LNCaP clone FGC (cell line): ENCODE measurements at regions not wholly inside any gene's neighbourhood (a gene's known extent, or its start where the extent isn't known, plus 50 kb on each side); places are given as distances from the start of the nearest gene placed in this dataset.

Experiments
- DNase-seq: peaks from one replicate; pipeline ENCODE4 v3.0.0-alpha.2; 2011; ENCODE audit warnings: low read depth
- H3K4me3 ChIP-seq: 2 replicates; pipeline ENCODE4 v1.5.1; 2011; ENCODE audit warnings: mild to moderate bottlenecking, low read depth, low read length, control low read depth
- CTCF ChIP-seq: IDR thresholded peaks from 2 replicates; pipeline ENCODE4 v1.5.1; 2012; ENCODE audit warnings: mild to moderate bottlenecking; ENCODE audit not compliant: control insufficient read depth, insufficient read depth; ENCODE audit errors: extremely low read depth

- no peak overlapping the region for H3K4me3 ChIP-seq
- no peak for DNase-seq
- no peak for TF ChIP-seq CTCF
Observed at GRCh38 chr6:170130201-170130621, 160.7 kb downstream of the DLL1 start.

- TF ChIP-seq CTCF, result no peak
- H3K4me3 ChIP-seq, result no peak overlapping the region
- DNase-seq, result no peak
Observed at GRCh38 chr6:170129691-170130171, 161.1 kb downstream of the DLL1 start.

GRCh38 chr6:170128811-170129681, 161.8 kb downstream of the DLL1 start:
- no peak for TF ChIP-seq CTCF
- no peak overlapping the region for H3K4me3 ChIP-seq
- DNase-seq, result no peak

- TF ChIP-seq CTCF, result no peak
- no peak overlapping the region for H3K4me3 ChIP-seq
- DNase-seq, result no peak
Observed at GRCh38 chr6:170128346-170128745, 162.5 kb downstream of the DLL1 start.

- no peak for TF ChIP-seq CTCF
- no peak for DNase-seq
- H3K4me3 ChIP-seq, result no peak overlapping the region
Observed at GRCh38 chr6:170127151-170127550, 163.7 kb downstream of the DLL1 start.

GRCh38 chr6:170125456-170126300, 165.2 kb downstream of the DLL1 start:
- TF ChIP-seq CTCF, result no peak

More at GRCh38 chr6:170125456-170126300, 165.2 kb downstream of the DLL1 start:
- DNase-seq, result no peak
- H3K4me3 ChIP-seq, result no peak overlapping the region
